GM23248 (cell line): ENCODE measurements at regions not wholly inside any gene's neighbourhood (a gene's known extent, or its start where the extent isn't known, plus 50 kb on each side); places are given as distances from the start of the nearest gene placed in this dataset.

Source experiments
- EZH2 ChIP-seq: fragments of 200-600 bp; sonication (generic); IDR thresholded peaks from 2 replicates; pipeline ENCODE4 v1.6.1; 2018; ENCODE audit warnings: antibody characterized with exemption, mild to moderate bottlenecking; ENCODE audit not compliant: insufficient read depth, poor library complexity, severe bottlenecking
- EZH2phosphoT487 ChIP-seq: fragments of 200-600 bp; sonication (generic); IDR thresholded peaks from 2 replicates; pipeline ENCODE4 v1.6.1; 2018; ENCODE audit warnings: antibody characterized with exemption, moderate library complexity, mild to moderate bottlenecking, low read depth; ENCODE audit not compliant: insufficient read depth

- TF ChIP-seq EZH2phosphoT487 (no peak), EZH2 (no peak)
Observed at GRCh38 chr14:39668449-39668848, 236.2 kb upstream of the FBXO33 start.
